GM23338 (cell line): ENCODE measurements at regions not wholly inside any gene's neighbourhood (a gene's known extent, or its start where the extent isn't known, plus 50 kb on each side); places are given as distances from the start of the nearest gene placed in this dataset.

ENCODE experiments used
- ATAC-seq: fragments of 200-7000 bp; cut with Tn5 transposase; 3 replicates; pipeline ENCODE4 v1.9.1; 2020
- DNase-seq: peaks from one replicate; pipeline ENCODE4 v3.0.0-alpha.2; 2015; ENCODE audit warnings: low spot score
- H2AFZ ChIP-seq: fragments of 200-600 bp; sonication (generic); 2 replicates; pipeline ENCODE4 v1.8.0; 2016; ENCODE audit warnings: antibody characterized with exemption, mild to moderate bottlenecking, moderate library complexity
- H3F3A ChIP-seq: fragments of 200-600 bp; sonication (generic); replicated peaks from 2 replicates; pipeline ENCODE4 v1.8.0; 2017; ENCODE audit warnings: antibody characterized with exemption, mixed run types, low read depth
- H3K27ac ChIP-seq: fragments of 200-600 bp; sonication (generic); 2 replicates; pipeline ENCODE4 v1.6.1; 2016; ENCODE audit warnings: low read depth
- H3K27me3 ChIP-seq: fragments of 200-600 bp; sonication (generic); 2 replicates; pipeline ENCODE4 v1.8.0; 2016; ENCODE audit warnings: mild to moderate bottlenecking, mixed run types, moderate library complexity; ENCODE audit not compliant: insufficient read depth
- H3K36me3 ChIP-seq: fragments of 200-600 bp; sonication (generic); 2 replicates; pipeline ENCODE4 v1.8.0; 2016; ENCODE audit warnings: mild to moderate bottlenecking; ENCODE audit not compliant: insufficient read depth
- H3K4me1 ChIP-seq: fragments of 200-600 bp; sonication (generic); 2 replicates; pipeline ENCODE4 v1.8.0; 2016; ENCODE audit warnings: mild to moderate bottlenecking, moderate library complexity; ENCODE audit not compliant: insufficient read depth
- H3K4me2 ChIP-seq: fragments of 200-600 bp; sonication (generic); 2 replicates; pipeline ENCODE4 v1.7.1; 2017; ENCODE audit warnings: mixed run types
- H3K4me3 ChIP-seq: fragments of 200-600 bp; sonication (generic); 2 replicates; pipeline ENCODE4 v1.6.1; 2016; ENCODE audit warnings: mixed run types
- H3K79me2 ChIP-seq: fragments of 200-600 bp; sonication (generic); replicated peaks from 2 replicates; pipeline ENCODE4 v1.8.0; 2017; ENCODE audit warnings: mild to moderate bottlenecking; ENCODE audit not compliant: insufficient read depth
- H3K9me2 ChIP-seq: fragments of 200-600 bp; sonication (generic); 2 replicates; pipeline ENCODE4 v1.8.0; 2017; ENCODE audit not compliant: insufficient read depth
- H4K20me1 ChIP-seq: fragments of 200-600 bp; sonication (generic); replicated peaks from 2 replicates; pipeline ENCODE4 v1.8.0; 2017; ENCODE audit warnings: mild to moderate bottlenecking; ENCODE audit not compliant: insufficient read depth
- H3K27ac Mint-ChIP-seq: 2 replicates; pipeline ENCODE4 v1.8.0; 2020; ENCODE audit warnings: inconsistent platforms, mild to moderate bottlenecking, moderate library complexity, mixed read lengths
- H3K27me3 Mint-ChIP-seq: 3 replicates; pipeline ENCODE4 v1.8.0; 2022; ENCODE audit warnings: low read depth, mild to moderate bottlenecking, moderate library complexity, mixed read lengths, inconsistent platforms; ENCODE audit not compliant: insufficient read depth, poor library complexity
- H3K36me3 Mint-ChIP-seq: 3 replicates; pipeline ENCODE4 v1.8.0; 2021; ENCODE audit warnings: low read depth, mild to moderate bottlenecking, inconsistent platforms, moderate library complexity, mixed read lengths
- H3K4me1 Mint-ChIP-seq: 3 replicates; pipeline ENCODE4 v1.8.0; 2020; ENCODE audit warnings: mild to moderate bottlenecking, inconsistent platforms, mixed read lengths
- H3K4me3 Mint-ChIP-seq: 3 replicates; pipeline ENCODE4 v1.8.0; 2021; ENCODE audit warnings: moderate library complexity, mild to moderate bottlenecking, inconsistent platforms, mixed read lengths
- H3K9me3 Mint-ChIP-seq: 3 replicates; pipeline ENCODE4 v1.8.0; 2020; ENCODE audit warnings: moderate library complexity, mild to moderate bottlenecking, inconsistent platforms, mixed read lengths
- CTCF ChIP-seq, 2 experiments: fragments of 200-600 bp in 1 of 2; sonication (generic) in 1 of 2; conservative IDR thresholded peaks; 2 replicates each; pipeline versions ENCODE4 v1.5.1 to v1.6.1; 2016 to 2017; ENCODE audit warnings: antibody characterized with exemption in 2 of 2, low read depth in 2 of 2, mild to moderate bottlenecking in 2 of 2, moderate library complexity in 1 of 2
- ETS1 ChIP-seq: IDR thresholded peaks from 2 replicates; pipeline ENCODE4 v1.6.1; 2016; ENCODE audit warnings: antibody characterized with exemption
- EZH2phosphoT487 ChIP-seq: fragments of 200-600 bp; sonication (generic); IDR thresholded peaks from one replicate; pipeline ENCODE4 v1.8.1; 2018; ENCODE audit warnings: antibody characterized with exemption; ENCODE audit not compliant: unreplicated experiment
- POLR2AphosphoS5 ChIP-seq: IDR thresholded peaks from 2 replicates; pipeline ENCODE4 v1.6.1; 2016; ENCODE audit warnings: antibody characterized with exemption, low read depth
- REST ChIP-seq: IDR thresholded peaks from one replicate; pipeline ENCODE4 v1.6.1; 2018; ENCODE audit warnings: antibody characterized with exemption; ENCODE audit not compliant: unreplicated experiment
- STAT1 ChIP-seq: IDR thresholded peaks from one replicate; pipeline ENCODE4 v1.6.1; 2016; ENCODE audit warnings: antibody characterized with exemption; ENCODE audit not compliant: unreplicated experiment
- ZNF331 ChIP-seq: fragments of 250-450 bp; sonication (Bioruptor Pico); IDR thresholded peaks from 2 replicates; pipeline ENCODE4 v1.5.0; 2020; ENCODE audit warnings: low read depth, mild to moderate bottlenecking, moderate library complexity
- ZNF462 ChIP-seq: fragments of 250-450 bp; sonication (Bioruptor Pico); IDR thresholded peaks from 2 replicates; pipeline ENCODE4 v1.5.0; 2020; ENCODE audit warnings: mild to moderate bottlenecking, moderate library complexity

GRCh38 chr2:185227391-185227790, 511.2 kb upstream of the FSIP2 start (continued):
- TF ChIP-seq ZNF462, result no peak

- H3K9me2 ChIP-seq, result no peaks in the 10 kb centered on the region
- no peaks in the 10 kb centered on the region for H3K79me2 ChIP-seq
- TF ChIP-seq CTCF (conservative IDR thresholded peaks at IDR 0.05; ENCODE audit: low read depth in 2 of 2) (no peak), POLR2AphosphoS5 (no peak), ETS1 (no peak), STAT1 (no peak), ZNF331 (CRISPR knock-in tag) (no peak), REST (no peak), EZH2phosphoT487 (no peak)
- Mint-ChIP-seq H3K27me3 (no peaks in the 10 kb centered on the region), H3K27ac (no peak overlapping the region), H3K4me1 (no peaks in the 10 kb centered on the region), H3K9me3 (peaks cover 16% of the 10 kb centered on the region), H3K4me3 (no peak overlapping the region), H3K36me3 (no peaks in the 10 kb centered on the region; the same call in 2 of the 3 replicates)
- DNase-seq, result no peak
- no peak overlapping the region for H3K27ac ChIP-seq
- H3K4me3 ChIP-seq, result no peak overlapping the region
- ATAC-seq, result no peak
- H2AFZ ChIP-seq, result no peak overlapping the region
- H3K4me1 ChIP-seq, result no peaks in the 10 kb centered on the region
- H3F3A ChIP-seq, result no peaks in the 10 kb centered on the region
- no peaks in the 10 kb centered on the region for H3K36me3 ChIP-seq
- H3K27me3 ChIP-seq, result no peaks in the 10 kb centered on the region
- no peaks in the 10 kb centered on the region for H4K20me1 ChIP-seq
- no peak overlapping the region for H3K4me2 ChIP-seq
Measured at GRCh38 chr2:185239491-185239890, 499.1 kb upstream of the FSIP2 start.
